ENCODE measurements at regions not wholly inside any gene's neighbourhood (a gene's known extent, or its start where the extent isn't known, plus 50 kb on each side); places are given as distances from the start of the nearest gene placed in this dataset.
"Not testable (repeated sequence)": the region's sequence is repeated elsewhere in the genome, so short reads cannot be mapped to it uniquely, and the experiment has no call there.

DNA sequence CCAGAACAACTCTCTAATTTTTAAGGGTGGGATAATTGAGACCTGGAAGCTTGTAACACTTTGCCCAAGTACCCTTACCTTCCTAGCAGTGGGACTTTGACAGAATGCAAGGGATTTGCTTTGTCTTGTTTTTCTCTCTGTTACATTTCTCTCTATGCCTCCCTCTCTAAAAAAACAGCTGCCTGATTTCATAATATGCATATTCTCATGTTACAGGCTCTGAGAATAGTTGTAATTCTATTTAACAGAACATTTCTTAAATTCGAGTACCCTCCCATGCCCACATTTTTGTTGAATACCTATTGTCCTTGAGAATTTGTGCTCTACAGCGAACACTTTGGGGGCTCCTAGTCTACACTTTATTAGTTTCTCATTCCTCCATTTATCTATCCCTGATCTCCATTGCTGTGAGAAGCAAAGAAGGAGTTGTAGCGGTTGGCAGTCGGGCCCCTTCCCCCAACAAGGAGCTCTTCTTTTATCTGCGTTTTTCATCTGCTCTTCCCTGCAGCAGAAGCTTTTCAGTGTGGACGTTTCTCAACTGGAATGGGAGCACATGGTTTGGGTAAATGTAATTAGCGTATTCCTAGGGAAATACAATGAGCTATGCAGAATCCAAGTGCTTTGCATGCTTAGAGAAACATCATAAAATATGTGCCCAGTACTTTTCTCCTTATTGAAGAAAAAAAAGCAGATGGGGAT lies 117.7 kb upstream of the CCDC90B start:
- Histone ChIP-seq H3K4me3 (no peak overlapping the region), H3K27ac (no peak overlapping the region), H3K36me3 (no peaks in the 10 kb centered on the region), H3K27me3 (no peaks in the 10 kb centered on the region), H3K4me1 (no peaks in the 10 kb centered on the region), H3K9me3 (no peaks in the 10 kb centered on the region)
- ATAC-seq (no peak), DNase-seq (no peak)
- TF ChIP-seq, protein P1, sequence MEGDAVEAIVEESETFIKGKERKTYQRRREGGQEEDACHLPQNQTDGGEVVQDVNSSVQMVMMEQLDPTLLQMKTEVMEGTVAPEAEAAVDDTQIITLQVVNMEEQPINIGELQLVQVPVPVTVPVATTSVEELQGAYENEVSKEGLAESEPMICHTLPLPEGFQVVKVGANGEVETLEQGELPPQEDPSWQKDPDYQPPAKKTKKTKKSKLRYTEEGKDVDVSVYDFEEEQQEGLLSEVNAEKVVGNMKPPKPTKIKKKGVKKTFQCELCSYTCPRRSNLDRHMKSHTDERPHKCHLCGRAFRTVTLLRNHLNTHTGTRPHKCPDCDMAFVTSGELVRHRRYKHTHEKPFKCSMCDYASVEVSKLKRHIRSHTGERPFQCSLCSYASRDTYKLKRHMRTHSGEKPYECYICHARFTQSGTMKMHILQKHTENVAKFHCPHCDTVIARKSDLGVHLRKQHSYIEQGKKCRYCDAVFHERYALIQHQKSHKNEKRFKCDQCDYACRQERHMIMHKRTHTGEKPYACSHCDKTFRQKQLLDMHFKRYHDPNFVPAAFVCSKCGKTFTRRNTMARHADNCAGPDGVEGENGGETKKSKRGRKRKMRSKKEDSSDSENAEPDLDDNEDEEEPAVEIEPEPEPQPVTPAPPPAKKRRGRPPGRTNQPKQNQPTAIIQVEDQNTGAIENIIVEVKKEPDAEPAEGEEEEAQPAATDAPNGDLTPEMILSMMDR (IDR thresholded peaks at IDR 0.05), result no peak
- intact Hi-C loops (cut with DNase I), result no loop called here

DNA sequence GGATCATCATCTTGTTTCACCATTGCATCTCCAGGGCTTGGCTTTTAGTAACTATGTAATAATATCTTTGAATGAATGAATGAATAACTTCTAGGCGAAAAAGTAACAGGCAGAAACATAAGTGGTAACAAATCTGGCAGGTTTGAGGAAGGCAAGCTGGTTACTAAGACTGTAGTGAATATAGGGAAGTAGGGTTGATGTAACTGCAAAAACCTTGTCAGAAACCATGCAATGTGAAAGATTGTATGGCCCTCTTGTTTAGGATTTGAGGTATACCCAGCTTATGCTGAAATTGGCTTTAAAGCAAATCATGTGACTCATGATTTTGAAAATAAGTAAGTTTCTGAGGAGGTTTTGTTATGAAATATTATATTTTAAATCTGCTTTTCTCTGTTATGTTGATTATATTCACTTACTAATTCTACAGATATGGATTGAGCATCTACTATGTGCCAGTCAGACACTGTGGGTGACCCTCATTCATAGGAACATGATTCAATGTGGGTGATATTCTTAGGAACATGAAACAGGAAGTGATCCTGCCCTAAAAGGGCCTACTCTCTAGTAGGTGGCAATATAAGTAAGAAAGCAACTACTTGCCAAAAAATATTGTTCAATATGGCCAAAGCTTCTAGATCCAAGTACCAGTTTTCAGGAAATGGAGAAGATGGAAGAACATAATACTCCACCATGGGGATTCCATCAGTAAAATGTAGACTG lies 115.5 kb upstream of the CCDC90B start:
- no peaks in the 10 kb centered on the region for H3K4me1 ChIP-seq
- H3K4me3 ChIP-seq, result no peak overlapping the region
- H3K27ac ChIP-seq, result no peak overlapping the region
- H3K27me3 ChIP-seq, result no peaks in the 10 kb centered on the region
- no peaks in the 10 kb centered on the region for H3K9me3 ChIP-seq
- DNase-seq, result no peak
- no peak for ATAC-seq
- H3K36me3 ChIP-seq, result no peaks in the 10 kb centered on the region
- TF ChIP-seq, protein P1 (IDR thresholded peaks at IDR 0.05), result no peak
- intact Hi-C loops (cut with DNase I), result no loop called here

DNA sequence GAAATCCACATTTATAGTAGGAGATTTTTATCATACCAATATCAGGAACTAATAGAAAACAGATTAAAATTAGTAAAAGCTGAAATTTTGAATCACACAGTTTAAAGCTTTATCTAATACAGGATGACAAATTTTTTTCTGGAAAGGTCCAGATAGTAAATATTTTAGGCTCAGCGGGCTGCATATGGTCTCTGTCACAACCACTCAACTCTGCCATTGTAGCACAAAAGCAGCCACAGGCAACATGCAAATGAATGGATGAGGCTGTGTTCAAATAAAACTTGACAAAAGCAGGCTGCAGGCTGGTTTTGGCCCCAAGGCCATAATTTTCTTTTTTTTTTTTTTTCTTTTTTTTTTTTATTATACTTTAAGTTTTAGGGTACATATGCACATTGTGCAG lies 108.2 kb upstream of the CCDC90B start:
- Histone ChIP-seq H3K36me3 (no peaks in the 10 kb centered on the region), H3K9me3 (no peaks in the 10 kb centered on the region), H3K27me3 (no peaks in the 10 kb centered on the region), H3K27ac (no peak overlapping the region), H3K4me3 (no peak overlapping the region), H3K4me1 (no peaks in the 10 kb centered on the region)
- DNase-seq (peak in 2 of 4 donors; percentile 18 to 41), ATAC-seq (no peak)
- TF ChIP-seq, protein P1 (IDR thresholded peaks at IDR 0.05), result no peak
- intact Hi-C loops (cut with DNase I), result no loop called here

DNA sequence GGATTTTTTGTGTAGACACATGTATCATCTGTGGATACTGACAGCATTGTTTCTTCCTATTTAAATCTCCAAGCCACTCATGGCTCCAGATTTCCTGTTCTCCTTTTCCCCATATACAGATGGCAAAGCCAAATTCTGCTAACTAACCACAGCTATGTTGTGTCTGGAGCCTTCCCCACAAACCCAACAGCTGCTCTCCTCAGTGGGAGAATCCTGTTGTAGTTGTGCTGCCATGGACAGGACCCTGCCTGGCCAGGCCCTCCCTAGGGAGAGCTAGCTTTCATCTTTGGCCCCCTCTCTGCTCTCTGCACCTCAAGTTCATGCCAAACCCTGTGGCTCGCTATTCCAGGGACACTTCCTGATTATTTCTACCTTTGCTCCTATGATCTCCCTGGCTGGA lies 106.4 kb upstream of the CCDC90B start:
- TF ChIP-seq, protein P1 (IDR thresholded peaks at IDR 0.05), result no peak
- no peak overlapping the region for H3K4me3 ChIP-seq
- DNase-seq, result no peak
- H3K4me1 ChIP-seq, result no peaks in the 10 kb centered on the region
- no peaks in the 10 kb centered on the region for H3K27me3 ChIP-seq
- H3K27ac ChIP-seq, result no peak overlapping the region
- intact Hi-C loops (cut with DNase I), result no loop called here
- no peak for ATAC-seq
- no peaks in the 10 kb centered on the region for H3K36me3 ChIP-seq
- peaks cover 0 to 1% of the 10 kb centered on the region in 2 donors for H3K9me3 ChIP-seq

DNA sequence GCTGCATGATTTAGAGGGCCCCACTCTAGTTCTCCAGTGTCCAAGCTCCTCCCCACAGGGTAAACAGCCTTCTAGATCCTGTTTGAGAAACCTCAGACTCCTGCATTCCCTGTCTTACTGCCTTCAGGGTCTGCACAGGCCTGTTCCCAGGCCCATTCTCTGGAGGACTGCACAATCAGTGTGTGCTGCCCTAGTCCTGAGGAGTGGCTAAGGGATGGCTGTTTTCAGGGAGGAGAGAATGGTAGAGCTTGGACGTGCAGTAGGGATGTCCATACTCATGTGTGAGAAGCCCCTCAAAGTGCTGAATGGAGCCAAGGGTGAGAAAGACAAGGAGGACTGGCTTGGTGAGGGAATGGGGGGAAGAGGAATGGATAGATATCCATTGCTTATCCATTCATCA lies 103.8 kb upstream of the CCDC90B start:
- Histone ChIP-seq H3K36me3 (no peaks in the 10 kb centered on the region), H3K27ac (no peak overlapping the region), H3K27me3 (no peaks in the 10 kb centered on the region), H3K9me3 (peaks cover 0 to 21% of the 10 kb centered on the region in 2 donors), H3K4me3 (no peak overlapping the region), H3K4me1 (no peaks in the 10 kb centered on the region)
- no peak for DNase-seq
- no peak for ATAC-seq
- intact Hi-C loops (cut with DNase I), result no loop called here
- TF ChIP-seq, protein P1 (IDR thresholded peaks at IDR 0.05), result no peak

DNA sequence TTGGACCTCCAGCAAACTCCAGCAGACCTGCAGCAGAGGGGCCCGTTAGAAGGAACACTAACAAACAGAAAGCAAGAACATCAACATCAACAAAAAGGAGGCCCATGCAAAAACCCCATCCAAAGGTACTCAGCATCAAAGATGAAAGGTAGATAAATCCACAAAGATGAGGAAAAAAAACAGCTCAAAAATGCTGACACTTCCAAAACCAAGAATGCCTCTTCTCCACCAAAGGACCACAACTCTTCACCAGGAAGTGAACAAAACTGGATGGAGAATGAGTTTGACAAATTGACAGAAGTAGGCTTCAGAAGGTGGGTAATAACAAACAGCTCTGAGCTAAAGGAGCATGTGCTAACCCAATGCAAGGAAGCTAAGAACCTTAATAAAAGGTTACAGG lies 97.7 kb upstream of the CCDC90B start:
- H3K27ac ChIP-seq; H3K4me3 ChIP-seq; H3K4me1 ChIP-seq; intact Hi-C loops (cut with DNase I); ATAC-seq; H3K27me3 ChIP-seq; H3K36me3 ChIP-seq; DNase-seq: not testable (repeated sequence)
- peaks cover 0 to 59% of the 10 kb centered on the region in 2 donors for H3K9me3 ChIP-seq

Data from left lung (tissue), 4 donors.